ENCODE measurements at regions not wholly inside any gene's neighbourhood (a gene's known extent, or its start where the extent isn't known, plus 50 kb on each side); places are given as distances from the start of the nearest gene placed in this dataset.
"Not testable (repeated sequence)": the region's sequence is repeated elsewhere in the genome, so short reads cannot be mapped to it uniquely, and the experiment has no call there.

- H3K4me3 ChIP-seq (ENCODE audit: low read length); H3K27ac ChIP-seq (ENCODE audit: low read length); H3K4me1 Mint-ChIP-seq; H3K9me3 ChIP-seq (ENCODE audit: control insufficient read depth, insufficient read depth, low read length); intact Hi-C loops (cut with micrococcal nuclease); H3K36me3 Mint-ChIP-seq; H3K36me3 ChIP-seq (ENCODE audit: control insufficient read depth, insufficient read depth, low read length); H3K27ac Mint-ChIP-seq; H3K27me3 ChIP-seq (ENCODE audit: control insufficient read depth, insufficient read depth, low read length); H3K4me1 ChIP-seq (ENCODE audit: control insufficient read depth, insufficient read depth, low read length); ATAC-seq; H3K4me3 Mint-ChIP-seq; DNase-seq; H3K9me3 Mint-ChIP-seq: not testable (repeated sequence)
- WGBS (ENCODE audit: insufficient coverage), result 95% methylated on average over 3 of the region's 4 CpGs
- peaks cover 12 to 19% of the 10 kb centered on the region in 2 donors for H3K27me3 Mint-ChIP-seq (ENCODE audit: low read depth in 2 of 2)
Observed at GRCh38 chr6:3672339-3672738, 79.2 kb downstream of the PXDC1 start.

GRCh38 chr6:3671382-3671781 lies 80.1 kb downstream of the PXDC1 start:
- no peak for TF ChIP-seq CTCF (IDR thresholded peaks at IDR 0.05)
- DNase-seq, result no peak
- Histone ChIP-seq H3K4me1 (ENCODE audit: control insufficient read depth, insufficient read depth, low read length) (no peaks in the 10 kb centered on the region), H3K36me3 (ENCODE audit: control insufficient read depth, insufficient read depth, low read length) (no peaks in the 10 kb centered on the region), H3K27me3 (ENCODE audit: control insufficient read depth, insufficient read depth, low read length) (no peaks in the 10 kb centered on the region), H3K27ac (ENCODE audit: low read length) (no peak overlapping the region), H3K4me3 (ENCODE audit: low read length) (no peak overlapping the region), H3K9me3 (ENCODE audit: control insufficient read depth, insufficient read depth, low read length) (no peaks in the 10 kb centered on the region)
- Mint-ChIP-seq H3K4me1 (no peaks in the 10 kb centered on the region), H3K9me3 (peaks cover 0 to 2% of the 10 kb centered on the region in 2 donors), H3K27me3 (ENCODE audit: low read depth in 2 of 2) (peaks cover 12 to 28% of the 10 kb centered on the region in 2 donors), H3K4me3 (no peak overlapping the region), H3K27ac (no peak overlapping the region), H3K36me3 (no peaks in the 10 kb centered on the region)
- no peak for ATAC-seq
- intact Hi-C loops (cut with micrococcal nuclease), result no loop called here
- WGBS (ENCODE audit: insufficient coverage), result 85% methylated on average over 1 of the region's 1 CpG

- no peak overlapping the region for H3K27ac Mint-ChIP-seq
- TF ChIP-seq CTCF (IDR thresholded peaks at IDR 0.05), result no peak
- Histone ChIP-seq H3K27me3 (ENCODE audit: control insufficient read depth, insufficient read depth, low read length) (no peaks in the 10 kb centered on the region), H3K27ac (ENCODE audit: low read length) (no peak overlapping the region), H3K4me1 (ENCODE audit: control insufficient read depth, insufficient read depth, low read length) (no peaks in the 10 kb centered on the region), H3K4me3 (ENCODE audit: low read length) (no peak overlapping the region), H3K9me3 (ENCODE audit: control insufficient read depth, insufficient read depth, low read length) (no peaks in the 10 kb centered on the region), H3K36me3 (ENCODE audit: control insufficient read depth, insufficient read depth, low read length) (no peaks in the 10 kb centered on the region)
- peaks cover 12 to 34% of the 10 kb centered on the region in 2 donors for H3K27me3 Mint-ChIP-seq (ENCODE audit: low read depth in 2 of 2)
- no peak for ATAC-seq
- H3K36me3 Mint-ChIP-seq, result no peaks in the 10 kb centered on the region
- H3K9me3 Mint-ChIP-seq, result peaks cover 0 to 2% of the 10 kb centered on the region in 2 donors
- H3K4me1 Mint-ChIP-seq, result no peaks in the 10 kb centered on the region
- no peak for DNase-seq
- 88% methylated on average over 1 of the region's 1 CpG for WGBS (ENCODE audit: insufficient coverage)
- H3K4me3 Mint-ChIP-seq, result no peak overlapping the region
- intact Hi-C loops (cut with micrococcal nuclease), result no loop called here
Observed at GRCh38 chr6:3670356-3670755, 81.2 kb downstream of the PXDC1 start.

- no peak overlapping the region for H3K27ac ChIP-seq (ENCODE audit: low read length)
- H3K27me3 ChIP-seq (ENCODE audit: control insufficient read depth, insufficient read depth, low read length), result no peaks in the 10 kb centered on the region
- H3K9me3 ChIP-seq (ENCODE audit: control insufficient read depth, insufficient read depth, low read length), result no peaks in the 10 kb centered on the region
- no peak for TF ChIP-seq CTCF (IDR thresholded peaks at IDR 0.05)
- H3K4me3 ChIP-seq (ENCODE audit: low read length), result no peak overlapping the region
- no peaks in the 10 kb centered on the region for H3K4me1 Mint-ChIP-seq
- no peak for DNase-seq
- no peaks in the 10 kb centered on the region for H3K36me3 ChIP-seq (ENCODE audit: control insufficient read depth, insufficient read depth, low read length)
- WGBS (ENCODE audit: insufficient coverage), result 88% methylated on average over 5 of the region's 5 CpGs
- H3K4me3 Mint-ChIP-seq, result no peak overlapping the region
- peaks cover 9 to 34% of the 10 kb centered on the region in 2 donors for H3K27me3 Mint-ChIP-seq (ENCODE audit: low read depth in 2 of 2)
- intact Hi-C loops (cut with micrococcal nuclease), result no loop called here
- no peak for ATAC-seq
- H3K27ac Mint-ChIP-seq, result no peak overlapping the region
- no peaks in the 10 kb centered on the region for H3K4me1 ChIP-seq (ENCODE audit: control insufficient read depth, insufficient read depth, low read length)
- H3K9me3 Mint-ChIP-seq, result peaks cover 0 to 2% of the 10 kb centered on the region in 2 donors
- H3K36me3 Mint-ChIP-seq, result no peaks in the 10 kb centered on the region
Observed at GRCh38 chr6:3669916-3670315, 81.6 kb downstream of the PXDC1 start.

Data from natural killer cell (primary cell).